HG02885 (cell line): ENCODE measurements at regions not wholly inside any gene's neighbourhood (a gene's known extent, or its start where the extent isn't known, plus 50 kb on each side); places are given as distances from the start of the nearest gene placed in this dataset.

Experiments
- ATAC-seq: cut with Tn5 transposase; IDR thresholded peaks from one replicate; pipeline ENCODE4 v1.9.1; 2021; ENCODE audit warnings: mild to moderate bottlenecking; ENCODE audit not compliant: unreplicated experiment, poor library complexity

- ATAC-seq = no peak
Measured at GRCh38 chr19:32174386-32175113, 170.9 kb upstream of the ZNF507 start.

GRCh38 chr19:32176591-32176990, 168.8 kb upstream of the ZNF507 start:
- no peak for ATAC-seq

DNA sequence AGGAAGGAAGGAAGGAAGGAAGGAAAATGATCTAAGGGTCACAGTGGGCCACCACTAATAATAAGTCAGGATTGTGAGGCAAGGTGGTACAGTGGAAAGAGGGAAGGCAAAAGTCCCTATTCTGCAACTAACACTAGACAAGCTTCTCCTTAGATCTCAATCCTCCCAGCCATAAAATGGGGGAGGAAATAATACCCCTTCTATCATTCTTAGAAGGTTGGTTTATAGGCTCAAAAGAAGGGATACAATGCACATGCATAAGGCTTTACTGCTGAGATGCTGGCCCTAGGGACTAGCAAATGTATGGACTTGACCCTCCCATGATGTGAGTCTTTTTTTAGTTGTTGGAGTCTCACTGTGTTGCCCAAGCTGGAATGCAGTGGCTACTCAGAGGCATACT, 167.7 kb upstream of the ZNF507 start:
- ATAC-seq = no peak

GRCh38 chr19:32178401-32178800, 167.0 kb upstream of the ZNF507 start:
- ATAC-seq = no peak

DNA sequence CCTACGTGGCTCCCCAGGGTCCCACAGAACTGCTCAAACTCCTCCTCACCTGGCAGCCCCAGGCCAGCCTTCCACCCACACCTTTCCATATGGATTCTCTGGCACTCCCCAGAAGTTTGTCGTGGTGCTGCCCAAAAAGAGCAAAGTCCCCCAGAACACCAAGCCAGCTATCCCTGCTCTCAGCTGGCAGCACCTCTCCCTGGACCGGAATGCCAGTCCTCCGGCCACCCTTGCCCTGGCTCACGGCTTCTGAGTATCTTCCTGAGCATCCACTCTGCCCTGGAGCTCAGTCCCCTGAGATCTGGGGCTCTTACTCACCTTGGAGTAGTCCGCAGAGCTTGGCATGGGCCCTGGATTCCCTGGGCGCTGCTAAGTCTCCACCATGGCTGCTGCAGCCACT, 166.5 kb upstream of the ZNF507 start:
- no peak for ATAC-seq

- ATAC-seq = no peak
Measured at GRCh38 chr19:32181216-32181920, 164.0 kb upstream of the ZNF507 start.

- no peak for ATAC-seq
Measured at GRCh38 chr19:32186542-32187330, 158.7 kb upstream of the ZNF507 start.

DNA sequence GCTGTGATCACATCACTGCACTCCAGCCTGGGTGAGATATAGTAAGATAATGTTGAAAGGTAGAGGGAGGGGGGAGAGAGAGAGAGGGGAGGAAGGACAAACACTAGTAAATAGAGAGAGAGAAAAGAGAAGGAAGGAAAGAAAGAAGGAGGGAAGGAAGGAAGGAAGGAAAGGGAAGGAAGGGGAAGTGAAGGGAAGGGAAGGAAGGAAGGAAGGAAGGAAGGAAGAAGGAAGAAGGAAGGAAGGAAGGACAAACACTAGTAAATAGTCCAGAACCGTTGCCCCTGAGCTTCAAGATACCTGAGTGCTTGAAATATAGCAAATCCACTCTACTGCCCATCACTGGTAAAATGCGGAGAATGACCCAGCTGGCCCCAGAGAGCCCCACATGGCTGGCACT, 156.5 kb upstream of the ZNF507 start:
- ATAC-seq = no peak

DNA sequence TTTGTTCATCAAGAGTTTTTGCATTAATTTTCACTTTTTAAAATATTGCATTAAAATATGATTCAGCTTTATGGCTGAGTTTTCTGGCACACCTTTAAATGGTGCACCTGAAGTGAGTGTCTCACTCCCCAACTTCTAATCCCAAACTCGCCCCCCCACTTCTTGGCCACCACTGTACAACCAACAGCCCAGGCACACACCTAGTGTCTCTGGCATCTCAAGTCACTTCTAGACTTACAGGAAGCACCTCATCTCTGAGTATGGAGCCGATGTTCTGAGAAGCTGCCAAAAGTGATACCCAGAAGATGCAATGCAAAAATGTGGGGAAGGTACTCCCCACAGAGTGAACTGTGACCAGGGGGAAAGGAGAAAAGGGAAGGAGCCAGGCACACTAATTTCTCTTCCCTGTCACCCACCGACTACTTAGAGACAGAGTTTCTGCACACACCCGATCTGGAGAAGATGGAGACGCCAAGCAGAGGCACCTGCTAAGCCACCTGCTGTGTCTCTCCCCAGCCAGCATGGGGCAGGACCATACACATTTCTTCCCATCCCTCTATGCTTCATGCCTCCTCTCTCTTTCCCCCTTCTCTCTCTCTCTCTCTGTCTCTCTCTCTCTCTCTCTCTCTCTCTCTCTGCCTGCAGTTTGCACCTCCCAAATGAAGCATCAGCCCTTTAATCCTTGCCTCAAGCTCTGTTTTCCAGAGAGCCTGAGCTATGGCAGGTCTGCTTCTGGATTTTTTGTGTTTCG, 155.3 kb upstream of the ZNF507 start:
- ATAC-seq = no peak

GRCh38 chr19:32191921-32192320, 153.5 kb upstream of the ZNF507 start:
- ATAC-seq = no peak

DNA sequence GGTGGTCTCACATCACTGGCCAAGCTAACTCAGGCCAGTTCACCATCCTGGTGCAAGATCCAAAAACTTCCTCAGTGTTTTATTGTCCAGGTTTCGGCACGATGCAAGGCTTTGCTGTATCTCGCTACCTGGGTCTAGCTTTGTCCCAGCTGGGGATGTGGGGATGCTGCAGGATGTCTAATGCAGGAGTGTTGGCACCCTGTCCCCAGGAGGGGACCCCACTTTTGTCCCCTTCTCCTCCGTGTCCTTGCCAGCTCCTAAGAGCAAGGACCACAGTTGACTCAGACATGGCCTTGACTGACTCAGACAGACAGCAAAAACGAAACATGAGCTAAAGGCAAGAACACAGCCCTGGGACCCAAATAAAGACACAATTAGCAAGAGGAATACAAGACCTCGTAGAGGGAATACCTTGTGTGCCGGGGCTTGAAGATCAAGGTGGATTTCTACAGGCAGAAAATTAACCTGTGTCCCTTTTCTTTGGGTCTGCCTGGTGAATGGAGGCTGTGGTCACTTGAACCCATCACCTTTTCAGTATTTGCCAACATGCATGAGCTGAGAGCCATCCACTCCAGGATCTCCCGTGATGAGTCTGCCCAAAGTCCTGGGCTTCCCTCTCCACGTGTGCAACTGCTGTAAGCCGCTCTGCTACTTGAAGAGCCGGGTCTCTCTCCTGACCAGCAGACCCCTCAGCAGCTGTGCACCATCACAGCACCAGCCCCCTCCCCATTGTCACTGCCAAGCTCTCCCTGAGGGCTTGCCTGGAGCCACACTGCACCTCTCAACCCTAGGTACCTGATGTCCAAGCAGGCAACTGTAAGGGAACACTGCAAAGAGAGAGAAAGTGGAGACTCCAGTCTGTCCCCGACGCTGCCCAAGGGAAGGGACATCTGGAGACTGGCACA, 149.5 kb upstream of the ZNF507 start:
- ATAC-seq = no peak

DNA sequence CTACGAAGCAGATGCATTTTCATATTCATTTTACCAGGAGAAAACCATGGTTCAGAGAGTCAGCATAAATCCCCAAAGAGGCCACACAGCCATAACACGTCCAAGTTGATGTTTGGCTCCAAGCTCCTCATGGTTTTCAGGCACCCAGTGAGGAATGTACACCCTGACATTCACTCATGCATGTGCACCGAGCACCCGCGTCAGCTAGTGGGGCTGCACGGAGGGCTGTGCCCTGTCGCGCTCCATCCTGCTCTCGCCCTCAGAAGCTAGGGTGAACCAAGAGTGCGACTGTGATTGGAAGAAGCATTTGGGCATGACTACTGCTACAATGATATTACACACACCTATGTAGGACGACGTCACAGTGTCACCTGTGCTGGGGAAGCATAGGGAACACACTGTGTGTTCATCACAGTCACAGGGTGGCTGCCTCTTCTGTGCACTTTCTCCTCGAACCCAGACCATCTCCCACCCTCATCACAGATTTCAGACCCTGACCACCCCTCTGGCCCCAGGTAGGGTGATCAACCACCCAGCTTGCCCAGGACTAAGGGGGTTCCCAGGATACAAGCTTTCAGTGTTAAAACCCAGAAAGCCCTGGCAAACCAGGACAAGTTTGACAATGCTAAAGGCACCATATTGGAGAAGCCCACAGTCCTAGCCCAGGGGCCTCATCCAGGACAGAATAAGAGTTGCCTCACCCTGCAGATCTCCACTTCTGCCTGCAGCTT, 148.6 kb upstream of the ZNF507 start:
- no peak for ATAC-seq

DNA sequence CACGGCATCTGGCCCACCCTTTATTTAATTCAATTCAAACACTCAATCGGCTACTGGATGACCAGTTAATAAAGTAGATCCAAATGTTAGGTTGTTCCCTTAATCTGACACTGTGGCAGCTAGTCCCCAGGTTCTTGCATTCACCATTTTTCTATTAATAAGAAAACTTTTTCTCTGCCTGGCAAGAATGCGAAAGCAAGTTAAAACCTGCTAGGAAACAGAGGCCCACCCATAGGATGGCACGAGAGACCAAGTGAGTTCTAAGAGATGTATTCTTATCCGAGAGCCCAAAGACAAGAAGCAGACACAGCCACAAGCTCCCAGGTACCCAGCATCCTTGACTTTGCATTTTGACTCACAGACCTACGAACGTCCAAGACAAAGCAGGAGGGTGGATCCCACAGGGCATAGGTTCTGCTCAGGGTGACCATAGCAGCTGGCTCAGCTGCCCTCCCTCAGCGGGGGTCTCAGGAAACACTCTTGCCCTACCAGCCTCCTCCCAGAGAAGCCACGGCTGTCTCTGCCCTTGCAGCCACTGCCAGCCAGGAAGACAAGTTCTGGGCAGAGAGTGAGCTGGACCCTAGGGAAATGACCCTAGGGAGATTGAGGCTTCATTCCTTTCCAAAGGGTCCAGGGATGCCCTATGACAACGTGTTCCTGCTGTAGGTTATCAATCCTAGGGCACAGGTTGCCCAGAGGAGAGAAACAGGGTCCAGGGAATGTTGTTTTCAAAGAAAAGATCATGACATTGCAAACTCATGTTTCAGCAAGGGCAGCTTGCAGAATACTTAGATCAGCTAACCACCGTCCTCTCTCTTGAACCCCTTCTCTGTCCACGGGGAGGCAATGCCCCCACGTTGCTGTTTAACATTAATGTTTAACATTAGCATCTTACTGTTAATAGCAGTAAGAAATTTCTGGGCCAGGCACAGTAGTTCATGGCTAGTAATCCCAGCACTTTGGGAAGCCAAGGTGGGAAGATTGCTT, 147.2 kb upstream of the ZNF507 start:
- ATAC-seq = no peak

DNA sequence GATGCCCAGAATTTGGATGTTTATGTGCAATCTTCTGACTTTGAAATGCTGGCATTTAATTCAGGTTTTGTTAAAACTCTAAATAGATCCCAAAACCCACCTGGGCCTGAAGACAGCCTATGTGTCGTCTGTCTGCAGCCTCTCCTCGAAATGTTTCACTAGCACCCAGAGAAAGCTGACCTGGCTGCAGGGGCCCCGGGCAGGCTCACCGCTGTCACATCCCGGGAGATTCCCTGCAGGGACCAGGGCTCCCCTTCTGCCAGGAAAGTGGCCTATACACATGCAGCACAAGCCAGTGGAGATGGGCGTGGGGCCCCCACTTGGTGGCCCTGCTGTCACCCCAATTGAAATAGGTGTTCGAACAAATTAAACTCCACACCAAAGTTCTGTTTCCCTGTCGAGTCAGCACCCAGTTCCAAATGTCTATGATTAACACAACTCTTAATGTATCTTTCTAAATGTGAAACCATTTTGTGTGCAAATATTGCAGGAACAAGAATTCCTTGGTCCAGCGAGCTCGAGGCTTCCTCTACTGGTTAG, 145.8 kb upstream of the ZNF507 start:
- ATAC-seq = no peak

DNA sequence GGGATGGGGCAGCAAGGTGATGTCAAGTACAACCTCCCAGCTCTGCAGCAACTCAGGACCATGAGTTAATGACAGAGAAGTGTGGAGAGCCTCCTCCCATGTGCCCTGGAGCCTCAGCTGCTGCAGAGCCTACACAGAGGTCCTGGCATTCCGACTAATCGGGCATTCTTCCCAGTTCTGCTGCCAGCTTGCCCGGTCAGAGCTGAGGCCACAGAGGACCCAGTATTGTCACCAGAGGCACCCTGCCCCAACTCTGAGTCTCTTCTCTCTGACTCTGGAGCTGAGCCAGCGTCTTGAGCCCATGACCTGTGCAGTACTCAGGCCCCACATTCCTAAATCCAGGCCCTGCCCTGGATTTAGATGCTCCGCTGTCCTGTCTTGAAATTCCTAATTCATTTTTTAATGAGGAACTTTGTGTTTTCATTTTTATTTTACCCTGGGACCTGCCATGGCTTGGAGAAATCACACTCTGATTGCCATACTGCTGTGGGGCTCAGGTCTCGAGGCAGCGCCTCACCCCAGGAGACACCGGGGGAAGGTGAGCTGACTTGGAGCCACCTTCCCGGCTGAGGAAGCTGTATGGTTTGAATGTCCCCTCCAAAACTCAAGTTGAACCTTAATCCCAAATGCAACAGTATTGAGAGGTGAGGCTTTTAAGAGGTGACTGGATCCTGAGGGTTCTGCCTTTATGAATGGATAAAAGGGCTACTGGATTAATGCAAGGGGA, 144.9 kb upstream of the ZNF507 start:
- no peak for ATAC-seq

DNA sequence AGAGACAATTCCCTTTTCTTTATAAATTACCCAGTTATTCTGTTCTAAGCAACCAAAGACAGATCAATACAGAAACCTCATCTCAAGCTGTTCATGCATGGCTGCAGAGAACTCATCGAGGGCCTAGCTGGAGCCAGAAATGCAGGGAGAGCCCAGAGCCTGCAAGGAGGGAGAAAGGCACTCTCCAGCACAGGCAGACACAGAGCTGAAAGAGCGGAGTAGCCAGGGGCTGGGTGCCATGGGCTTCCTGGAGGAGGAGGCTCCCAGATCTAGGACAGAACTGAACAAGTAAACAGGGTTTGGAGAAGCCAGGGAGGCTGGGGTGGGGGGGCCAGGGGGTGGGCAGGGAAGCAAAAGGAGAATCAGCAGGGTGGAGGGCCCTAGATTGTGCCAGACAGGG, 144.2 kb upstream of the ZNF507 start:
- ATAC-seq = no peak

DNA sequence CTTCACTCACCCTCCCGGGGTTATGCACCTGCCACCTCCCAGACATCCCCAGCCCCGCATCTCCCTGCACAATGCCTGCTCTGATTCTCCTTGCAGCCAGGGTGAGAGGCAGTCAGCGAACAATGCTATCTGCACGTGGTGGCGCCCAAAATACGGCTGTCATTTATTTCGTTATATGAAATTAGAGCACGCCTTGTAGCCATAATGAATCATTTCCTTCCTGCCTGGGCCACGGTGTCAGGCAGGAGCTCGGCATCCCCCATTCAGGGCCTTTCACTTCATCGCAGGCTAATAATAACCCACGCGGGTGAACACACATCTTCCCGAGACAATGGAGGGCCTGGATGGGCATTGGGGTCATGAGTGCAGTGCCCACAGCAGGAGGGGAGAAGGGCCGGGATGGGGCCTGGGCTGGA, 143.8 kb upstream of the ZNF507 start:
- no peak for ATAC-seq
